CD14-positive monocyte (primary cell): ENCODE measurements at regions not wholly inside any gene's neighbourhood (a gene's known extent, or its start where the extent isn't known, plus 50 kb on each side); places are given as distances from the start of the nearest gene placed in this dataset.

Source experiments
- DNase-seq, 3 donors: peaks; one replicate each; pipeline ENCODE4 v3.0.0-alpha.2; 2011 to 2022
- H2AFZ ChIP-seq: 2 replicates; pipeline ENCODE4 v1.6.0; 2012; ENCODE audit warnings: mild to moderate bottlenecking, low read depth, low read length, inconsistent platforms; ENCODE audit not compliant: insufficient read depth, poor library complexity, severe bottlenecking
- H3K27ac ChIP-seq, 2 donors: 1 replicate in 1 of 2; 2 replicates in 1 of 2; pipeline ENCODE4 v1.5.1; 2012 to 2013; ENCODE audit warnings: low read length in 2 of 2, control low read depth in 1 of 2, inconsistent platforms in 1 of 2, low read depth in 1 of 2, mild to moderate bottlenecking in 1 of 2
- H3K27me3 ChIP-seq, 2 donors: one replicate each; pipeline versions ENCODE4 v1.6.0 to v1.6.1; 2011 to 2013; ENCODE audit warnings: low read length in 2 of 2; ENCODE audit not compliant: control insufficient read depth in 2 of 2, insufficient read depth in 2 of 2
- H3K36me3 ChIP-seq, 2 donors: replicated peaks in 1 of 2; 1 replicate in 1 of 2; 2 replicates in 1 of 2; pipeline versions ENCODE4 v1.5.1 to v1.6.1; 2012 to 2013; ENCODE audit warnings: low read length in 2 of 2, control low read depth in 1 of 2, inconsistent platforms in 1 of 2, mild to moderate bottlenecking in 1 of 2; ENCODE audit not compliant: insufficient read depth in 2 of 2, control insufficient read depth in 1 of 2
- H3K4me1 ChIP-seq, 2 donors: 1 replicate in 1 of 2; 2 replicates in 1 of 2; pipeline versions ENCODE4 v1.5.1 to v1.6.1; 2012 to 2013; ENCODE audit warnings: low read length in 2 of 2, control low read depth in 1 of 2, inconsistent platforms in 1 of 2, mild to moderate bottlenecking in 1 of 2, moderate library complexity in 1 of 2; ENCODE audit not compliant: insufficient read depth in 2 of 2, control insufficient read depth in 1 of 2
- H3K4me2 ChIP-seq: replicated peaks from 2 replicates; pipeline ENCODE3; 2012; ENCODE audit warnings: low read length, moderate library complexity, mild to moderate bottlenecking; ENCODE audit not compliant: poor library complexity, severe bottlenecking; ENCODE audit errors: extremely low read depth
- H3K4me3 ChIP-seq, 3 experiments: fragments of 200-600 bp in 1 of 3; sonication (generic) in 1 of 3; replicated peaks in 1 of 3; 1 replicate in 2 of 3; 2 replicates in 1 of 3; pipeline ENCODE4 v1.5.1; 2011 to 2013; ENCODE audit warnings: low read length in 3 of 3, mild to moderate bottlenecking in 3 of 3, control low read depth in 2 of 3, low read depth in 2 of 3, inconsistent platforms in 1 of 3, moderate library complexity in 1 of 3
- H3K79me2 ChIP-seq: 2 replicates; pipeline ENCODE4 v1.6.0; 2012; ENCODE audit warnings: mild to moderate bottlenecking, control low read depth, inconsistent platforms, low read length, moderate library complexity; ENCODE audit not compliant: insufficient read depth
- H3K9ac ChIP-seq: 2 replicates; pipeline ENCODE4 v1.6.0; 2017; ENCODE audit warnings: low read length, mild to moderate bottlenecking; ENCODE audit not compliant: insufficient read depth, poor library complexity, severe bottlenecking
- H3K9me3 ChIP-seq, 2 donors: replicated peaks in 1 of 2; 1 replicate in 1 of 2; 2 replicates in 1 of 2; pipeline versions ENCODE4 v1.5.1 to v1.6.1; 2012 to 2013; ENCODE audit warnings: low read length in 2 of 2, control low read depth in 1 of 2; ENCODE audit not compliant: control insufficient read depth in 1 of 2, insufficient read depth in 1 of 2
- H4K20me1 ChIP-seq: 2 replicates; pipeline ENCODE4 v1.6.0; 2012; ENCODE audit warnings: mild to moderate bottlenecking, low read length, control low read depth, moderate library complexity; ENCODE audit not compliant: insufficient read depth
- H3K27ac Mint-ChIP-seq, 7 donors: one replicate each; pipeline ENCODE4 v1.8.0; 2020; ENCODE audit warnings: mild to moderate bottlenecking in 7 of 7, mixed read lengths in 7 of 7, moderate library complexity in 6 of 7, inconsistent platforms in 2 of 7
- H3K27me3 Mint-ChIP-seq, 3 donors: one replicate each; pipeline ENCODE4 v1.8.0; 2021 to 2022; ENCODE audit warnings: low read depth in 3 of 3, mild to moderate bottlenecking in 3 of 3, mixed read lengths in 3 of 3, moderate library complexity in 3 of 3, inconsistent platforms in 1 of 3
- H3K36me3 Mint-ChIP-seq, 2 donors: one replicate each; pipeline ENCODE4 v1.8.0; 2020; ENCODE audit warnings: mixed read lengths in 2 of 2, inconsistent platforms in 1 of 2, mild to moderate bottlenecking in 1 of 2
- H3K4me1 Mint-ChIP-seq: one replicate; pipeline ENCODE4 v1.8.0; 2020; ENCODE audit warnings: mild to moderate bottlenecking, mixed read lengths
- H3K4me3 Mint-ChIP-seq, 2 donors: one replicate each; pipeline ENCODE4 v1.8.0; 2020; ENCODE audit warnings: mild to moderate bottlenecking in 2 of 2, mixed read lengths in 2 of 2, moderate library complexity in 1 of 2
- H3K9me3 Mint-ChIP-seq, 7 donors: one replicate each; pipeline ENCODE4 v1.8.0; 2020 to 2022; ENCODE audit warnings: mixed read lengths in 7 of 7, mild to moderate bottlenecking in 6 of 7, moderate library complexity in 6 of 7, inconsistent platforms in 2 of 7
- CTCF ChIP-seq: fragments of 200-600 bp; IDR thresholded peaks from one replicate; pipeline ENCODE4 v1.8.0; 2022; ENCODE audit warnings: antibody characterized with exemption, mild to moderate bottlenecking
- WGBS: methylation state at CpG from one replicate; pipeline ENCODE4 v1.1.5; 2013; ENCODE audit warnings: missing lambda C conversion rate; ENCODE audit not compliant: insufficient coverage; 5-methylcytosine and 5-hydroxymethylcytosine counted together
- intact Hi-C, 2 donors: fragments of 100-400 bp; cut with micrococcal nuclease; formaldehyde crosslinking; loops; one replicate each; pipeline versions ENCODE4 v1.15.0 to v1.15.1; 2023

GRCh38 chr16:76732894-76733293, 455.7 kb downstream of the CNTNAP4 start:
- Histone ChIP-seq H3K4me2 (no peak overlapping the region), H3K4me3 (no peak overlapping the region), H3K9ac (no peak overlapping the region), H3K27me3 (no peaks in the 10 kb centered on the region), H3K27ac (no peak overlapping the region), H4K20me1 (no peaks in the 10 kb centered on the region), H3K9me3 (no peaks in the 10 kb centered on the region), H3K79me2 (no peaks in the 10 kb centered on the region), H3K36me3 (no peaks in the 10 kb centered on the region), H2AFZ (no peak overlapping the region), H3K4me1 (no peaks in the 10 kb centered on the region)
- no peak for DNase-seq
- H3K4me1 Mint-ChIP-seq, result no peaks in the 10 kb centered on the region
- H3K27ac Mint-ChIP-seq, result no peak overlapping the region
- no peak for TF ChIP-seq CTCF
- H3K9me3 Mint-ChIP-seq, result peaks cover 0 to 7% (median 0%) of the 10 kb centered on the region in 7 donors
- no peak overlapping the region for H3K4me3 Mint-ChIP-seq
- intact Hi-C loops, result no loop called here
- H3K27me3 Mint-ChIP-seq, result no peaks in the 10 kb centered on the region
- no peaks in the 10 kb centered on the region for H3K36me3 Mint-ChIP-seq

GRCh38 chr16:76741623-76742022, 449.4 kb upstream of the MON1B start:
- H3K4me1 Mint-ChIP-seq, result no peaks in the 10 kb centered on the region
- peaks cover 14 to 18% of the 10 kb centered on the region in 2 donors for H3K9me3 ChIP-seq
- no peak for DNase-seq
- TF ChIP-seq CTCF, result no peak
- no peaks in the 10 kb centered on the region for H4K20me1 ChIP-seq
- H3K36me3 ChIP-seq, result no peaks in the 10 kb centered on the region
- H3K27me3 ChIP-seq, result no peaks in the 10 kb centered on the region
- H3K27ac Mint-ChIP-seq, result no peak overlapping the region
- no peak overlapping the region for H3K4me3 Mint-ChIP-seq
- no peak overlapping the region for H3K27ac ChIP-seq
- no peak overlapping the region for H2AFZ ChIP-seq
- H3K4me3 ChIP-seq, result no peak overlapping the region
- no CpG with 5 or more reads among the region's 4 CpGs for WGBS
- peaks cover 0 to 2% (median 0%) of the 10 kb centered on the region in 3 donors for H3K27me3 Mint-ChIP-seq
- H3K9ac ChIP-seq, result no peak overlapping the region
- intact Hi-C loops, result no loop called here
- H3K79me2 ChIP-seq, result no peaks in the 10 kb centered on the region
- H3K4me2 ChIP-seq, result no peak overlapping the region
- no peaks in the 10 kb centered on the region for H3K36me3 Mint-ChIP-seq
- peaks cover 3 to 19% (median 13%) of the 10 kb centered on the region in 7 donors for H3K9me3 Mint-ChIP-seq
- H3K4me1 ChIP-seq, result no peaks in the 10 kb centered on the region
